HG02759 (cell line): ENCODE measurements at regions not wholly inside any gene's neighbourhood (a gene's known extent, or its start where the extent isn't known, plus 50 kb on each side); places are given as distances from the start of the nearest gene placed in this dataset.

Experiments
- ATAC-seq: cut with Tn5 transposase; IDR thresholded peaks from one replicate; pipeline ENCODE4 v1.9.1; 2021; ENCODE audit warnings: mild to moderate bottlenecking, moderate library complexity; ENCODE audit not compliant: unreplicated experiment

- no peak for ATAC-seq
Measured at GRCh38 chr7:109121599-109122300, 552.1 kb downstream of the DNAJB9 start.

- no peak for ATAC-seq
Measured at GRCh38 chr7:109125001-109125400, 555.3 kb downstream of the DNAJB9 start.

- no peak for ATAC-seq
Measured at GRCh38 chr7:109126404-109127050, 556.9 kb downstream of the DNAJB9 start.

- no peak for ATAC-seq
Measured at GRCh38 chr7:109127145-109127544, 557.5 kb downstream of the DNAJB9 start.

GRCh38 chr7:109131141-109131540 lies 561.5 kb downstream of the DNAJB9 start:
- no peak for ATAC-seq

GRCh38 chr7:109136893-109137292 lies 567.2 kb downstream of the DNAJB9 start:
- no peak for ATAC-seq

- no peak for ATAC-seq
Measured at GRCh38 chr7:109154748-109155147, 585.1 kb downstream of the DNAJB9 start.

GRCh38 chr7:109158246-109158645 lies 588.6 kb downstream of the DNAJB9 start:
- ATAC-seq, result no peak

GRCh38 chr7:109176661-109177060 lies 607.0 kb downstream of the DNAJB9 start:
- ATAC-seq, result no peak

- no peak for ATAC-seq
Measured at GRCh38 chr7:109178342-109178741, 608.7 kb downstream of the DNAJB9 start.

GRCh38 chr7:109179601-109180000 lies 609.9 kb downstream of the DNAJB9 start:
- no peak for ATAC-seq

- ATAC-seq, result no peak
Measured at GRCh38 chr7:109190766-109191398, 621.2 kb downstream of the DNAJB9 start.

GRCh38 chr7:109206196-109206595 lies 636.5 kb downstream of the DNAJB9 start:
- ATAC-seq, result no peak

GRCh38 chr7:109213081-109213480 lies 643.4 kb downstream of the DNAJB9 start:
- no peak for ATAC-seq

GRCh38 chr7:109215341-109215740 lies 645.7 kb downstream of the DNAJB9 start:
- no peak for ATAC-seq

- no peak for ATAC-seq
Measured at GRCh38 chr7:109224100-109224499, 654.4 kb downstream of the DNAJB9 start.

- no peak for ATAC-seq
Measured at GRCh38 chr7:109226699-109227098, 657.0 kb downstream of the DNAJB9 start.

- ATAC-seq, result peak; percentile 57
Measured at GRCh38 chr7:109235316-109235715, 665.6 kb downstream of the DNAJB9 start.

GRCh38 chr7:109246330-109247077 lies 676.8 kb downstream of the DNAJB9 start:
- ATAC-seq, result no peak

GRCh38 chr7:109256762-109257560 lies 687.3 kb downstream of the DNAJB9 start:
- ATAC-seq, result no peak

GRCh38 chr7:109259151-109259550 lies 689.5 kb downstream of the DNAJB9 start:
- peak; percentile 82 for ATAC-seq
